HEK293T (cell line): ENCODE measurements at regions not wholly inside any gene's neighbourhood (a gene's known extent, or its start where the extent isn't known, plus 50 kb on each side); places are given as distances from the start of the nearest gene placed in this dataset.

ENCODE experiments used
- FOXA1 ChIP-seq: fragments of 450-650 bp; IDR thresholded peaks from 2 replicates; pipeline ENCODE4 v1.6.1; 2016; ENCODE audit warnings: mild to moderate bottlenecking
- PKNOX1 ChIP-seq: fragments of 450-650 bp; IDR thresholded peaks from 2 replicates; pipeline ENCODE4 v1.6.1; 2016
- SP1 ChIP-seq: fragments of 450-650 bp; IDR thresholded peaks from 2 replicates; pipeline ENCODE4 v1.6.1; 2017
- TARDBP ChIP-seq: fragments of 450-650 bp; IDR thresholded peaks from 2 replicates; pipeline ENCODE4 v1.6.1; 2016
- ZNF384 ChIP-seq: fragments of 450-650 bp; IDR thresholded peaks from 2 replicates; pipeline ENCODE4 v1.6.1; 2016

GRCh38 chr2:17228461-17228860, 289.8 kb downstream of the RAD51AP2 start:
- TF ChIP-seq TARDBP (no peak), PKNOX1 (no peak), SP1 (no peak), FOXA1 (no peak), ZNF384 (no peak)
